Aorta (tissue), 5 donors: ENCODE measurements at regions not wholly inside any gene's neighbourhood (a gene's known extent, or its start where the extent isn't known, plus 50 kb on each side); places are given as distances from the start of the nearest gene placed in this dataset.

Source experiments
- ATAC-seq: fragments of 200-7000 bp; cut with Tn5 transposase; one replicate; pipeline ENCODE4 v1.9.1; 2022; ENCODE audit warnings: moderate library complexity; ENCODE audit not compliant: low FRiP score
- DNase-seq, 2 donors: peaks; one replicate each; pipeline ENCODE4 v3.0.0-alpha.2; 2020
- H3K27ac ChIP-seq, 2 donors: one replicate each; pipeline ENCODE4 v1.5.1; 2013; ENCODE audit warnings: low read length in 2 of 2, mild to moderate bottlenecking in 2 of 2, moderate library complexity in 2 of 2, control low read depth in 1 of 2, inconsistent platforms in 1 of 2, low read depth in 1 of 2
- H3K27me3 ChIP-seq, 2 donors: one replicate each; pipeline ENCODE4 v1.6.1; 2013; ENCODE audit warnings: control low read depth in 1 of 2, low read length in 1 of 2, mild to moderate bottlenecking in 1 of 2, moderate library complexity in 1 of 2; ENCODE audit not compliant: insufficient read depth in 2 of 2, control insufficient read depth in 1 of 2
- H3K36me3 ChIP-seq, 2 donors: one replicate each; pipeline ENCODE4 v1.6.1; 2013; ENCODE audit warnings: control low read depth in 1 of 2, low read length in 1 of 2, mild to moderate bottlenecking in 1 of 2; ENCODE audit not compliant: insufficient read depth in 2 of 2, control insufficient read depth in 1 of 2
- H3K4me1 ChIP-seq, 2 donors: one replicate each; pipeline ENCODE4 v1.6.1; 2013; ENCODE audit warnings: low read length in 2 of 2, control low read depth in 1 of 2, mild to moderate bottlenecking in 1 of 2, moderate library complexity in 1 of 2; ENCODE audit not compliant: insufficient read depth in 2 of 2, control insufficient read depth in 1 of 2
- H3K4me3 ChIP-seq, 2 donors: one replicate each; pipeline ENCODE4 v1.5.1; 2013; ENCODE audit warnings: low read length in 2 of 2, control low read depth in 1 of 2, mild to moderate bottlenecking in 1 of 2
- H3K9me3 ChIP-seq: one replicate; pipeline ENCODE4 v1.6.1; 2013; ENCODE audit warnings: mild to moderate bottlenecking, low read length; ENCODE audit not compliant: control insufficient read depth
- WGBS, 2 donors: extraction: QIAGEN DNeasy Blood & Tissue Kit; methylation state at CpG; one replicate each; pipeline ENCODE4 v1.1.7; 2013; 5-methylcytosine and 5-hydroxymethylcytosine counted together
- intact Hi-C, 2 donors: fragments of 100-400 bp; cut with DNase I; formaldehyde crosslinking; loops; one replicate each; pipeline versions ENCODE4 v1.14.2 to v1.15.0; 2022
- donor health status: healthy with polysubstance abuse.
- donor health status: Bipolar disorder and iron deficiency.
- donor health status: DM: no; HTN: no; CAD: no.
- donor health status: DM: no; HTN: no; CAD: no.
- donor health status: DM: yes; HTN: yes; CAD: no.

GRCh38 chr7:84389242-84389641 lies 194.7 kb upstream of the SEMA3A start:
- no peak for DNase-seq
- intact Hi-C loops: no loop called here
- Histone ChIP-seq H3K27ac (no peak overlapping the region), H3K4me3 (no peak overlapping the region), H3K27me3 (no peaks in the 10 kb centered on the region), H3K36me3 (no peaks in the 10 kb centered on the region), H3K4me1 (no peaks in the 10 kb centered on the region), H3K9me3 (no peaks in the 10 kb centered on the region)
- no peak for ATAC-seq
- WGBS, 2 donors: 86 to 90% methylated on average over 4 of the region's 4 CpGs

GRCh38 chr7:84387595-84387994 lies 193.0 kb upstream of the SEMA3A start:
- Histone ChIP-seq H3K4me1 (no peaks in the 10 kb centered on the region), H3K4me3 (no peak overlapping the region), H3K27ac (no peak overlapping the region), H3K27me3 (no peaks in the 10 kb centered on the region), H3K9me3 (no peaks in the 10 kb centered on the region), H3K36me3 (no peaks in the 10 kb centered on the region)
- intact Hi-C loops: no loop called here
- 77 to 86% methylated on average over 1 of the region's 1 CpG for WGBS, 2 donors
- ATAC-seq (no peak), DNase-seq (no peak)

GRCh38 chr7:84384417-84384816 lies 189.8 kb upstream of the SEMA3A start:
- no peak overlapping the region for H3K4me3 ChIP-seq
- H3K4me1 ChIP-seq: no peaks in the 10 kb centered on the region
- 88 to 89% methylated on average over 1 of the region's 1 CpG for WGBS, 2 donors
- intact Hi-C loops: no loop called here
- DNase-seq (no peak), ATAC-seq (no peak)
- H3K27ac ChIP-seq: no peak overlapping the region
- H3K27me3 ChIP-seq: no peaks in the 10 kb centered on the region
- H3K36me3 ChIP-seq: no peaks in the 10 kb centered on the region
- H3K9me3 ChIP-seq: no peaks in the 10 kb centered on the region

- WGBS, 2 donors: 83 to 86% methylated on average over 1 of the region's 1 CpG
- H3K27me3 ChIP-seq: no peaks in the 10 kb centered on the region
- H3K36me3 ChIP-seq: no peaks in the 10 kb centered on the region
- no peak overlapping the region for H3K4me3 ChIP-seq
- ATAC-seq (no peak), DNase-seq (no peak)
- H3K27ac ChIP-seq: no peak overlapping the region
- intact Hi-C loops: no loop called here
- H3K9me3 ChIP-seq: no peaks in the 10 kb centered on the region
- no peaks in the 10 kb centered on the region for H3K4me1 ChIP-seq
Observed at GRCh38 chr7:84379446-84379845, 184.9 kb upstream of the SEMA3A start.

GRCh38 chr7:84372712-84373111 lies 178.1 kb upstream of the SEMA3A start:
- DNase-seq: no peak
- WGBS, 2 donors: 95% methylated on average over 4 of the region's 4 CpGs

GRCh38 chr7:84372155-84372621 lies 177.6 kb upstream of the SEMA3A start:
- ATAC-seq (no peak), DNase-seq (no peak)
- H3K27me3 ChIP-seq: no peaks in the 10 kb centered on the region
- no peak overlapping the region for H3K4me3 ChIP-seq
- intact Hi-C loops: no loop called here
- WGBS, 2 donors: 75 to 82% methylated on average over 3 of the region's 3 CpGs
- no peak overlapping the region for H3K27ac ChIP-seq
- no peaks in the 10 kb centered on the region for H3K36me3 ChIP-seq
- H3K9me3 ChIP-seq: no peaks in the 10 kb centered on the region
- H3K4me1 ChIP-seq: no peaks in the 10 kb centered on the region

More at GRCh38 chr7:84372712-84373111, 178.1 kb upstream of the SEMA3A start:
- Histone ChIP-seq H3K9me3 (no peaks in the 10 kb centered on the region), H3K4me3 (no peak overlapping the region), H3K27me3 (no peaks in the 10 kb centered on the region), H3K27ac (no peak overlapping the region), H3K36me3 (no peaks in the 10 kb centered on the region), H3K4me1 (no peaks in the 10 kb centered on the region)
- intact Hi-C loops: no loop called here
- no peak for ATAC-seq

- H3K4me3 ChIP-seq: no peak overlapping the region
- no peaks in the 10 kb centered on the region for H3K36me3 ChIP-seq
- H3K9me3 ChIP-seq: no peaks in the 10 kb centered on the region
- H3K27me3 ChIP-seq: no peaks in the 10 kb centered on the region
- 43 to 78% methylated on average over 2 of the region's 2 CpGs for whole genome bisulfite sequencing, 2 donors
- H3K27ac ChIP-seq: no peak overlapping the region
- no peaks in the 10 kb centered on the region for H3K4me1 ChIP-seq
- ATAC-seq (no peak), DNase-seq (no peak)
- intact Hi-C loops: no loop called here
Observed at GRCh38 chr7:84370114-84370513, 175.5 kb upstream of the SEMA3A start.

GRCh38 chr7:84368122-84368521 lies 173.5 kb upstream of the SEMA3A start:
- ATAC-seq: no peak
- no peaks in the 10 kb centered on the region for H3K9me3 ChIP-seq
- no peaks in the 10 kb centered on the region for H3K36me3 ChIP-seq
- H3K4me3 ChIP-seq: no peak overlapping the region
- no peaks in the 10 kb centered on the region for H3K4me1 ChIP-seq
- no peak for DNase-seq
- WGBS, 2 donors: 63 to 70% methylated on average over 1 of the region's 1 CpG
- no peaks in the 10 kb centered on the region for H3K27me3 ChIP-seq
- intact Hi-C loops: no loop called here
- H3K27ac ChIP-seq: no peak overlapping the region

GRCh38 chr7:84364708-84365107 lies 170.1 kb upstream of the SEMA3A start:
- Histone ChIP-seq H3K36me3 (no peaks in the 10 kb centered on the region), H3K4me1 (no peaks in the 10 kb centered on the region), H3K4me3 (no peak overlapping the region), H3K9me3 (no peaks in the 10 kb centered on the region), H3K27me3 (no peaks in the 10 kb centered on the region), H3K27ac (no peak overlapping the region)
- ATAC-seq (no peak), DNase-seq (no peak)
- intact Hi-C loops: no loop called here
- WGBS, 2 donors: 83% methylated on average over 1 of the region's 1 CpG
